GM12891 (cell line): ENCODE measurements at regions not wholly inside any gene's neighbourhood (a gene's known extent, or its start where the extent isn't known, plus 50 kb on each side); places are given as distances from the start of the nearest gene placed in this dataset.

Source experiments
- POLR2A ChIP-seq: IDR thresholded peaks from 2 replicates; pipeline ENCODE4 v1.6.1; 2011; ENCODE audit warnings: low read depth, low read length, control low read depth
- POLR2AphosphoS5 ChIP-seq: IDR thresholded peaks from 2 replicates; pipeline ENCODE4 v1.6.1; 2011; ENCODE audit warnings: low read depth, low read length, control low read depth
- POU2F2 ChIP-seq: IDR thresholded peaks from 2 replicates; pipeline ENCODE4 v1.6.1; 2011; ENCODE audit warnings: low read depth, mild to moderate bottlenecking, control low read depth, low read length, moderate library complexity
- SPI1 ChIP-seq: IDR thresholded peaks from 2 replicates; pipeline ENCODE4 v1.6.1; 2011; ENCODE audit warnings: low read depth, low read length, control low read depth

DNA sequence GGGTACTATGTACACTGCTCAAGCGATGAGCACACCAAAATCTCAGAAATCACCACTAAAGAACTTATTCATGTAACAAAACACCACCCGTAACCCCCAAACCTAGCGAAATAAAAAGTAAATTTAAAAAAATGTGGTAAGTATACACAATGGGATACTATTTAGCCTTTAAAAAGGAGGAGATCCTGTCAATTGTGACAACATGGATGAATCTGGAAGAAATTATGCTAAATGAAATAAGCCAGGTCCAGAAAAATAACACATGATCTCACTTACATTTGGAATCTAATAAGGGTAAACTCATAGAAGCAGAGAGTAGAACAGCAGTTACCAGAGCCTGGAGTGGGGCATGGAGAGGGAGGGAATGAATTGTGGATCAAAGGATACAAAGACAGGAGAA lies 98.5 kb upstream of the SPATS2L start:
- TF ChIP-seq POU2F2 (no peak), POLR2AphosphoS5 (no peak), SPI1 (no peak), POLR2A (no peak)
